DMS 273 treated with DMSO at 0.1 percent for 48 hours (cell line): ENCODE measurements at regions not wholly inside any gene's neighbourhood (a gene's known extent, or its start where the extent isn't known, plus 50 kb on each side); places are given as distances from the start of the nearest gene placed in this dataset.
"Not testable (repeated sequence)": the region's sequence is repeated elsewhere in the genome, so short reads cannot be mapped to it uniquely, and the experiment has no call there.

Experiments used
- DNase-seq: peaks from one replicate; lab custom pipeline; 2025; lab: John Stamatoyannopoulos, UW

- DNase-seq = no peak
These were observed 181.2 kb upstream of the GALNT2 start for GRCh38 chr1:229885568-229886495.

GRCh38 chr1:229886636-229887035 lies 180.4 kb upstream of the GALNT2 start:
- no peak for DNase-seq

DNA sequence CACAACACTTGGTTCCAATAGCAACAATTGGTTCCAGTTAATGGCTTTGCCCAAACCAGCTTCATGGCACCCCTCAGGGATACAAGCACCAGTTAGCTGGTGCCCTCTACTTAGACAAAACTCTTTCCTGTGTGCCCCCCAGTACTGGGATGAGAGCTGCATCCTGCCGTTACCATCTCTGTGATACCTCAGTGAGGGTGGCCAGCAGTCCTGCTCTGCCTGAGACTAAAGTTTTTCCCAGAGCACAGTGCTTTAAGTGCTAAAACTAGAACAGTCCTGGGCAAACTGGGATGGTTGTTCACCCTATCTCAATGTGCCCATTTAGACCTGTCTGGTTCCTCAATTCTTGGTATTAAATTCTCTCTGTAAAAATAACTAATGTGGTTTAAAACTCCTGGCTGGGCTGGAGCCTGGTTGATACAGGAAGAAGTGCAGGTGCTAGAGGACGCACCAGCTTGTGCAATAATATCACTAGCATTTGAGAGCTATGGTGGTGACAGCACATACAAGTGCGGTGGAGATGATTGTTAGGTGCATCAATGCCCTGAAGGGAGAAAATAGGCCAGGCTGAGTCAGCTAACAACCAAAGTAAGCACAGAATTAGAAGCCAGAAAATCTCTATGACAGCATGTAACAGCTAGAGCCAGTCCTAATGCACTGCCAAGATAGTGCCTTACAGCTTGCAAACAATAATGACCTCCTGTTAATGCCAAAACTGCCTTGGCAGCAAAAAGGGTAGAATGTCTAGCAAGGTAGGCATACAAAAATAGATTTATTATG lies 179.8 kb upstream of the GALNT2 start:
- DNase-seq = no peak

DNA sequence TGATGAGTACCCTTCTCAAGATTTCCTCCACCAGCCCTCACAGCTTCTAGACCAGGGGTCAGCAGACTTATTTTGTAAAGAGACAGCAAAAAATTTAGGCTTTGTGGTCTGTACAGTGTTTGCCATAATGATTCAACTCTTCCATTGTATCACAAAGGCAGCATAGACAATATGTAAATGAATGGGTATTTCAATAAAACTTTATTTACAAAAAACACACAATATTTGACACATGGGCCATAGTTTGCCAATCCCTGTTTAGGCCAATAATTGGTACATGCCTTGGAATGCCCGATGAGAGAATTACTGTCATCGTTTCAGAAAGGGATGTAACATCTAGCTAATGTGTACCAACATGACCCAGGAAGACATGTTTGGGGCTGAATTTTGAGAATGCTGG lies 178.9 kb upstream of the GALNT2 start:
- no peak for DNase-seq

DNA sequence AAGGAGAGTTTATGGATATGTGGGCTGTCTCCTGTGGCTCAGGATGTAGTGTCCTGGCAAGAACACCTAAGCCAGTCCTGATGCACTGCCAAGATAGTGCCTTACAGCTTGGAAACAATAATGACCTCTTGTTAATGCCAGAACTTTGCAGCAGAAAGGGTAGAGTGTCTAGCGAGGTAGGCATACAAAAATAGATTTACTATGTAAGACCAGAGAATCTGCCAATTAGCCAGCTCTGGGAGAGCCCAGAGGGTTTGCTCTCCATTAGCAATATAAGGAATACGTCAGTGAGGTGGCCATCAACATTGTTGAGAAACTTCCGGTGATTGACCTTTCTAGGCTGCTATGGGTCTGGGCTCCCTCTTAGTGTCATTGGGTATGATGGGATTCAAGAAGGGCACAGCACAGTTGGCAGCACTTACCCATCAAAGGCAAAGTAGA lies 178.5 kb upstream of the GALNT2 start:
- no peak for DNase-seq

GRCh38 chr1:229889031-229889517 lies 178.0 kb upstream of the GALNT2 start:
- no peak for DNase-seq

DNA sequence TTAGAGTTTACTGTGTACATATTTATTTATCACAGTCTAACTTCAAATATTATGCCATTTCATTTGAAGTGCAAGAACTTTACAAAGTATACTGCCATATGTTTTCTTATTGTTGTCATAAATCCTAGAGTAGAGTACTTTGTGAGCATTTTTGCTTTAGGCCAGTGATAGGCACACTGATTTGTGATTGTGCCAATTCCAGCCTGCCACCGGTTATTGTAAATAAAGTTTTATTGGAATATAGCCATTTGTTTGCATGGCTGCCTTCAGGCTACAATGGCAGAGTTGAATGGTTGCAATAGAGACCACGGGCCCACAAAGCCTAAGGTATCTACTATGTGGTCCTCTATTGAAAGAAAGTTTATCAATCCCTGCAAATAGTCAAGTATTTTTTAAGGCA lies 175.8 kb upstream of the GALNT2 start:
- no peak for DNase-seq

DNA sequence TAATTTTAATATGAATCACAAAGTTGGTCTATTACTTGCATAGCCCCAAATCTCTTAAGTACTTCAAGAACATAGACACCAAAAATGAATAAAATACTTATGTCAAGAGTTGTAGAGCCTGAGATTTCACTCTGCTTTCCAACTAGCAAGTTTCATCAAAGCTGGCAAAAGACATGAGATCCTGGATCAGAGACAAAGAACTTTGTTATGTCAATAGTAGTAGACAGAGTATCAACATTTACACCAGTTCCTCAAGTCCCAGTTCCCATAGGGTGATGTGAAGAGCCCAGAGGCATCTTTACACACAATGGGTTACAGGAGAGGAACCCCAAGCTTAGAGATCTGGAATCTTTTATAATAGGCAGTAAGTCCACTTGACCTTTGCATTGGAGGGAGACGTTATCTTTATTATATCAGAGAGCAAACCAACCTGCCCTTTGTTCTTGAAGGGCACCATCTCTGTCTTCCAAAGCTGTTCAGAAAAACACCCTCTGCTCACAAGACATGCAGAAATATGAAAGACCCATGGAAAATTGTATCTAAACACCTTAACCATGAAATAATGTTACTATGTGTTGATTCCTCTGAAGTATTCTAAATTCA lies 174.4 kb upstream of the GALNT2 start:
- DNase-seq = no peak

- no peak for DNase-seq
These were observed 173.1 kb upstream of the GALNT2 start for GRCh38 chr1:229893762-229894444.

DNA sequence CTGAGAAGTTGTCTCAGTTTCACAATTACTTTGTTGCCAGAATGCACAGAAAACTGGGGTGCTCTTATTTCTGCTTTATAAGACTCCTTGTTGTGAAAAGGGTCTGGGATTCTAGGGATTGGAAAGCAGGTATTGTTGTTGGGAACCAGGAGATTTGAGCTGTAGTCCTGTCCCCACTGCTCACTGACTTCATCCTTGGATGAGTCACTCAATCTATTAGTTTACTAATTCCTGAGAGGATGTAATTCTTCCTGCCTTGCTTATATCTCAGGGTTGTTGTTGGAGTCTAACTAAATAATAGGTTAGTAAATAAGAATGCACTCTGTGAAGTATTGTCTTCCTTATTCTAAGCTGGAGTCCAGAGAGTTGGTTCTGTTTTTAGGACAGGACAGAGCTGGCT lies 172.5 kb upstream of the GALNT2 start:
- no peak for DNase-seq

DNA sequence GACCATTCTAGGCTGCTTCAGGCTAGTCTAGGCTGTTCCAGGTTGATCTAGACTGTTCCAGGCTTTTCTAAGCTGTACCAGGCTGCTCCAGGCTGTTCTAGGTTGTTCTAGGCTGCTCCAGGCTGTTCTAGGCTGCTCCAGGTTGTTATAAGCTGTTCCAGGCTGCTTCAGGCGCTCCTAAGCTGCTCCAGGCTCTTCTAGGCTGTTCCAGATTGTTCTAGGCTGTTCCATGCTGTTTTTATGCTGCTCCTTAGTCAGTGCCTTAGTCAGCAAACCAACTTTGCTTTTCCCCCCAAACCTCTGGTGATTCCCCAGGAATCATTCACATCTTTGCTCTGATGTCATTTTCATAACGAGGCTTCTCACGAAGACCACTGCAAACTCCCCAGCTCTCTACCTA lies 171.4 kb upstream of the GALNT2 start:
- no peak for DNase-seq

DNA sequence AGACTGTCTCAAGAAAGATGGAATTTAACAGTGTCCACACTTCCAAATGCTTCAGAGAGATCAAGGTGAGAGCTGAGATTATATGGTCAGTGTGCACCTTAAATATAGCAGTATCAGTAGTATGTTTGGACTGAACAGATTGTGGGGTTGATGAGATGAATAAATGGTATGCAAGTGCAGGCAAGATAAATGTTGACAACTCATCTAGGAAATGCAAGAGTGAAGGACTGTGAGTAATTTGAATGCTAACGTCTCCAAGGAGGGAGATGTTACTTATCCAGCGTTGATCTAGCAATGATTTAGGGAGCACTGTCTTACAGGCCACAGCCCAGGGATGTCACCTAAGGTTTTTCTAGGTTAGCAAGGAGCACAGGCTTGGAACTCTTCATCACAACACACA lies 170.7 kb upstream of the GALNT2 start:
- no peak for DNase-seq

GRCh38 chr1:229896861-229897260 lies 170.2 kb upstream of the GALNT2 start:
- no peak for DNase-seq

DNA sequence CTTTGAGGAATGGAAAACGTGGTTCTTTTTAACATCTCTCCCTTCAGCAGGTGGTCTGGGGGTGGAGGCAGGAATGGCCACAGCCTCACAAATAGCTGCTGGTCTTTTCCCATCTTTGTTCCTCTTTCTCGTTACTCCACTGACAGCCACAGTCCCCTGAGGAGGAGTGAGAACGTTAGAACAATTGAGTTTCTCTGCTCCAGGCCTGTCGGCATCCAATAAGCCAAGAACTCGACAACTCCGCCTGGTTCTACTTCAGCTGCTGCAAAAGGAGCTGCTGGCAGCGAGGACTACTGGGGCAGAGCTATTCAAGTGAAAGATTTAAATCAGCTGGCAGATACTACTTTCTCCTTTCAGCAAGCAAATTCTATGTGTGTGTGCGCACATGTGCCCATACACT lies 169.5 kb upstream of the GALNT2 start:
- no peak for DNase-seq

- no peak for DNase-seq
These were observed 166.8 kb upstream of the GALNT2 start for GRCh38 chr1:229900220-229900619.

DNA sequence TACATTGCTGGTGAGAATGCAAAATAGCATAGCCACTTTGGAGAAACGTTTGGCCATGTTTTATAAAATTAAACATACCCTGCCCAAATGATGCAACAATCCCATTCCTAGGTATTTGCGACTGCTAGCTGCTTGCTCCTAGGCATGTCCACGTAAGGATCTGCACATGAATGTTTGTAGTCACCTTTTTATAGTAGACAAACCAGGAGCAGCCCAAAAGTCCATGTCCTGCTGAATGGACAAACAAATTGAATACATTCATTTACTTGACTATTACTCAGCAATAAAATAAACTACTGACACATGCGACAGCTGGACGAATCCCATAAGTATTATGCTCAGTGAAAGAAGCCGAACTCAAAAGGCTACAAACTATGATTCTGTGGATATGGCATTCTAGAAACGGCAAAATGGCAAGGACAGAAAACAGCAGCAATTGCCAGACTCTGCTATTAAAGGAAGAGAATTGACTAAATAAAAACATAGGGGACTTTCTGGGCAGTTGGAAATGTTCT lies 161.9 kb upstream of the GALNT2 start:
- DNase-seq = no peak

- no peak for DNase-seq
These were observed 161.4 kb upstream of the GALNT2 start for GRCh38 chr1:229905652-229906051.

GRCh38 chr1:229907884-229908638 lies 159.0 kb upstream of the GALNT2 start:
- no peak for DNase-seq

DNA sequence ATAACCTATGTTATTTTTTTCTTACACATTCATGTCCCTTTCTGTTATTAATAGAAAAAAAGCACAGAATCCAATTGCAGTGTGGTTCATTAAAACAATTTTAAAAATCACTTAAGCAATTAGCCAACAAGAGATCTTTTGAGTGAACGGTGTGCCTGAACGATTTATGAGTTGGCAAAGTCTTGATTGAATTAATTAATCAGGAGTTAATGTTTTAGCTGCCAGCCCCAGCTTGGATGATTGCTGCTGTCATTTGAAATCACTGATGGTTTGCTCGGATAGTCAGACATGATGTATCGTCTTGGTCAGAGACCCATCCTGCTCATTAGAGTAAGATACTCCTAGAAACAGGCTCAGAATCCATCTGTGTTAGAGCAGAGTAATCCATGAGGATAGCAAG lies 158.3 kb upstream of the GALNT2 start:
- no peak for DNase-seq

GRCh38 chr1:229913489-229913888 lies 153.5 kb upstream of the GALNT2 start:
- DNase-seq = no peak

DNA sequence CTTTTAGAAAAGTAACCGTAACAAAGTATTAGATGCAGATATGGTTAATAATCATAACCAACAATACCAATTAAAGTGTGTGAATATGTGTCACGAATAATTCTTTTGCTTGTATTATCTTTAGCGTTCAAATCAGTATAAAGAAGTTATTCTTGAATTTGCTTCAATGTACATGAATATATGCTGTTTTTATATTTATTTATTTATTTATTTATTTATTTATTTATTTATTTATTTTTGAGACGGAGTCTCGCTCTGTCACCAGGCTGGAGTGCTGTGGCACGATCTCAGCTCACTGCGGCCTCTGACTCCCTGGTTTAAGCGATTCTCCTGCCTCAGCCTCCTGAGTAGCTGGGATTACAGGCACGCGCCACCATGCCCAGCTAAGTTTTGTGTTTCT lies 147.6 kb upstream of the GALNT2 start:
- not testable (repeated sequence) for DNase-seq
